Hematopoietic multipotent progenitor cell treated with erythropoietin and hydrocortisone succinate and interleukin-3 and kit ligand, for 4 days (in vitro differentiated cells): ENCODE measurements at regions not wholly inside any gene's neighbourhood (a gene's known extent, or its start where the extent isn't known, plus 50 kb on each side); places are given as distances from the start of the nearest gene placed in this dataset.

Experiments used
- DNase-seq: peaks from one replicate; pipeline ENCODE4 v3.0.0-alpha.2; 2015

- DNase-seq = no peak
Measured at GRCh38 chr5:159422910-159423309, 92.6 kb upstream of the IL12B start.

- no peak for DNase-seq
Measured at GRCh38 chr5:159424123-159424522, 93.8 kb upstream of the IL12B start.

DNA sequence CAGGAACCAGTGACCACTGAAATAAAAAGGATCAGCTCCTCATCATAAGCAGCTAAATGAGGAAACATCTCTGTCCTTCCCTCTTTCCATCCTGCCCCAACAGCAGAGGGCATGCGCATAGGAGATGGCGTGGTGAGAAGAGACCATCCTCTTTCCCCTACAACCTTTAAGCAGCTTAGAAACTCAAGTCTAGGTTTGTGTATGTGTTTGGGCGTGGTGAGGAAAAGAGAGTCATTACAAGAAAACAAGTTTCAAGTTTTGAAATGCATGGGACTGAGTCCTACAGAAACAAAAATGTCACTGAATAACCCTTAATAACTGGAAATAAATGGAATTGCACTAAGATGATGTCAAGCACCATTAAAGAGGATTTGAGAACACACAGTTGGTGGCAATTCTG lies 96.4 kb upstream of the IL12B start:
- no peak for DNase-seq

DNA sequence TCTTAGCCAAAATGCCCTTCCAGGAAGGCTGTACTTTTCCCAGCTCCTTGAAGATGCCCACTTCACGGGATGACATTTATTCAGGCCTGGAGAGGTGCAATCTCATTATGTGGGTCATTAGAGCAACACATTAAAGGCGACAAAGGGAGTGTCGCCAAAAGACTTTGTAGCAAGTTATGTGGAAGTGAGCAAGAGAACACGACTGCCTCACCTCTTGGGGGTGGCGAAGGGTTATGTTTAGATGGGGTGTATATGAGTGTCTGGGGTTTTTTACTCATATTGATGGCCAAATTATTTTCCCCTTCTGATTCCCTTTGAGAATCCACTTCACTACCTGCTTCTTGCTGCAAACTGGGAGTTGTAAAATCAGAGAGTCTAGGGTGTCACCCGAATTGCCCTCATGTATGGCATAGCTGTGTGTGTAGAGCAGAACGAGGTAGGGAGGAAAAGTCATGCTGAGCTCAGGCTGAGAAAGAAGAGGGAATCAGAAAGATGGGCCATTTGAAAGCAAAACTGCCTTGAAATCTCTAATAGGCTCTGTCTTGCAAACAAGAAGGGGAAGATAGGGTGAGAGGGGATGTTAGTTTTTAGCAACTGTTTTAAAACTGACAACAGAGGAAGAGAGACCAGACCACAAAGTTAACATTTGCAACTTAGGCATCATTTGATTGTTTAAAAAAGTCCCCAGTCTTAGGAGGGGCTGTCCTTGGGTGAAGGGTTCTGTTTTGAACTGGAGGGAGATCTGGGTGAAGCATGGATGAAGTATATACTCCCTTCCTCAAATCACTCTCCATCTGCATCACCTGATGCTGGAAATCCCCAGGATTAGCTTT lies 97.1 kb upstream of the IL12B start:
- DNase-seq = peak; percentile 7

DNA sequence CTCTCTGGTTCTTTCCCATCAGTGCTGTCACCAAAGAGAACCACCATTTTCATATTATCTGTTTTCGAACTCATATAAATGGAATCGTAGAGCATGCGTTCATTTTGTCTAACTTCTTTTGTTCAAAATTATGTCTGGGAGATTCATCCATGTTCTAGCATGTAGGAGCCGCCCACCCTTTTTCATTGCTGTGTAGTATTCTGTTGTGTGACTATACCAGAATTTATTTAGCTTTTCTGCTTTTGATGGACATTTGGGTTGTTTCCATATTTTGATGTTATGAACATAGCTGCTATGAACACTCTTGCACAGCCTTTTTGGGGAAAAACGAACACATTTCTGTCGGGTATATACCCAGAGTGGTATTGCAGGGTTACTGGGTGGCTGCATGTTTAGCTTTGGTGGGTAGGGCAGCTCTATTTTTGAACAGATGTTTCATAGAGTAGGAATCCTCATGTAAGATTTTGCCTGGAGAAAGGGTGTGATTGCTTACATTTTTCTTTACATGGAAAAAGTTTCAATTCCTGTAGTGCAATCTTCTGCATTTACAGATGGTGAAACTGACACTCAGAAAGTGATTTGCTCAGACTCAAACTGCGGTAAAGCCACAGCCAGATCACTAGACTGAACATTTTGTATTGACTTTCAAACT lies 100.2 kb upstream of the IL12B start:
- DNase-seq = no peak

- no peak for DNase-seq
Measured at GRCh38 chr5:159435855-159436254, 105.6 kb upstream of the IL12B start.

DNA sequence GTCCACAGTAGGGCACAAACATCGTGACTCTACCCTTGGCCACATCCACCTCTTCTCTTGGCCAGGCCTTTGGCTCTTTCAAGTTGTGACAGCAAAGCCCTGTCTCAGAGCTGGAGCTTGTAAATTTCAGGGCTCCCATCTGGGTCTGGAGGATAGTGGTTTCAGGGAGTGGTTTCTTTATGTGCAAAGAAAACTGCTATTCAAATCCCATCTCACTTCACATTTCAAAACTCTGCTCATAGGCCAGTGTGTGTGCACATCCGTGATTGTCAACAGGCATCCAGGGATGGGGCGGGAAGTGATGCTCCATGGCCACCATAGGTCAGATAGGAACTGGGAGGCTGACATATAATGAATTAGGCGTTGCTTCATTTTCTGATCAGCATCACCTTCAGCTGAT lies 107.8 kb upstream of the IL12B start:
- DNase-seq = no peak

DNA sequence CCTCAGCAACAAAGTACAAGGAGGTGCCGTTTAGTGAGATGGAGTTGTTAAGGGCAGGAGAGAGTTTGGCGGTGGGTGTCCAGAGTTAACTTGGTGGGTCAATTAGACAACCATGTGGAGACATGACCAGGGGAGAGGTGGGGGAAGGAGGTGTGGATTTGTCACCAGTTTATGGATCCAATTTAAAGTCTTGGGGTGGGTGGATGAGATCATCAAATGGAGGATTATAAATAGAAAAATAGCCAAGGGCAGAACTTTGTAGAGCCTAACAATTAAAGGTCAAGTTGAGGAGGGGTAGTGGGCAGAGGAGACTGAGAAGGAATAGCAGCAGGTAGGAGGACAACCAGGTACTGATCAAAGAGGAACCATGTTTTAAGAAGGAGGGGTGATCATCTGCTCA lies 108.7 kb upstream of the IL12B start:
- DNase-seq = no peak

GRCh38 chr5:159440235-159440634 lies 109.9 kb upstream of the IL12B start:
- DNase-seq = no peak

GRCh38 chr5:159440968-159441367 lies 110.7 kb upstream of the IL12B start:
- DNase-seq = no peak

DNA sequence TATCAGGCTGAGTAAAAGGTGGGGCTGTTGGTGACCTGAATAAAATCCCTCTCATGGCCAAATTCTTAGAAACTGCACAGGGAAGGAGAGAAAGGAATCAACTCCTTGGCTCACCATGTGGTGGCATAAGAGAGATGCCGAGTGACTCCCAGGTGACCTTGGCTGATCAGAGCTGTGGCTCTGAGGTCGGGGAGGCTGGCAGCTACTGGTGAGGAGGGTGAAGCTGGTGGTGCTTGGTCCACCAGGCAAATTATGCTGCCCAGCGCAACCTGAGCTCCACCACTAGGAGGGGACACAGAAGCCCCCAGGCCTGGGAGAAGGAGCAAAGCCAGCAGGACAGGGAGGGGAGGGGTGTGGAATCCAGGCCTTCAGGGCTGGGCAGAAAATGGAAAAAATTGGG lies 111.2 kb upstream of the IL12B start:
- DNase-seq = peak; percentile 31

- DNase-seq = no peak
Measured at GRCh38 chr5:159442206-159442850, 112.0 kb upstream of the IL12B start.

- peak; percentile 53 for DNase-seq
Measured at GRCh38 chr5:159444441-159445082, 114.3 kb upstream of the IL12B start.

GRCh38 chr5:159447116-159447515 lies 116.8 kb upstream of the IL12B start:
- no peak for DNase-seq

DNA sequence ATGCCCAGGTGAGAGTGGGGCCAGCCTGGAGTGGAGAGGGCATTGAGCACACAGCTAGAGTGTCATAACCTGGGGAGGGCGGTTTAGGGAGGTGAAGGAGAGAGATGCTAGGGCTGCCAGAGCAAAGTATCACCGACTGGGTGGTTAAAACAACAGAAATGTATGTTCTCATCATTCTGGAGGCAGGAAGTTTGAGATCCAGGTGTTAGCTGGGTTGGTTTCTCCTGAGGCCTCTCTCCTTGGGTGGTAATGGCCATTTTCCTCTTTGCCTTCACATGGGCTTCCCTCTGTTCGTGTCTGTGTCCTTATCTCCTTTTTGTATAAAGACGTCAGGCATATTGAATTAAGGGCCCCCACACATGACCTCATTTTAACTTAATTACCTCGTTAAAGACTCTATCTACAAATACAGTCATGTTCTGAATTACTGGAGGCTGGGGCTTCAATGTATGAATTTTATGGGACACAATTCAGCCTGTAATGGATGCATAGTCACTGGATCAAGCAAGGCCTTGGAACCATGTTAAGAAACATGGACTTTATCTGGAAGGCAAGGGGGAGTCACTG lies 118.6 kb upstream of the IL12B start:
- no peak for DNase-seq

DNA sequence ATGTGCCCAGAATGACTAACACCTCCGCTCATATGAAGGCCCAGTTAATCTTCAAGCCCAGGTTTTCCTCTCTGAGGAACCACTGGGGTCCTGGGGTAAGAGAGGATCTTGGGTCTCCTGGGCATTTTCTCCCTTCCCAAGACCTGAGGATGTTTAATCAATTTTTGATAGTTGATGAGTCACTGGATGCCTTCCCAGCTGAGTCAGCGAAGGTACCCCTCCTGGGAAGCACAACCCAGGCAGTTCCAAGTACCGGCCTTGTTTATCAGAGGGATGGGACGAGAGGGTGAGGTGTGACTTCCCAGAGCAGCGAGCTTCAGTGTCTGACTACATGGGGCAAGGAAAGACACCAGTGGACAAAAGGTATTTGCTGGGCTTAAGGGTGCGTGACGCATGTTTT lies 119.6 kb upstream of the IL12B start:
- no peak for DNase-seq

DNA sequence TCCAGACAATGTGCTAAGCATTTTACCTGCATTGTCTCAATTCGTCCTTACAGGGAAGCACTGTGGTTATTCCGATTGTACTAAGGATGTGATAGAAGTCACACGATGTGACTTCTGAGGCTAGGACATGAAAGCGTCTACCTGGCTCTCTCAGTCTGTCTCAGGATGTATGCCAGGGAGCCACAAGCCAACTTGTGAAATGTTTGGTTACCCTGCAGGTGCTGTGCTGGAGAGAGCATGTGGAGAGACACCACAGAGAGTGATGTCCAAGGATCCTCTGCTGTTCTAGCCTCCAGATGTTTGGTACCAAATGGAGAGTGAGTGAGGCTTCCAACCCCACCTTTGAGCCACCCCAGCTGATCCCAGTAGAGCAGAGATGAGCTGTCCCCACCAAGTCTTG lies 120.1 kb upstream of the IL12B start:
- no peak for DNase-seq

- DNase-seq = no peak
Measured at GRCh38 chr5:159451197-159452052, 121.1 kb upstream of the IL12B start.

DNA sequence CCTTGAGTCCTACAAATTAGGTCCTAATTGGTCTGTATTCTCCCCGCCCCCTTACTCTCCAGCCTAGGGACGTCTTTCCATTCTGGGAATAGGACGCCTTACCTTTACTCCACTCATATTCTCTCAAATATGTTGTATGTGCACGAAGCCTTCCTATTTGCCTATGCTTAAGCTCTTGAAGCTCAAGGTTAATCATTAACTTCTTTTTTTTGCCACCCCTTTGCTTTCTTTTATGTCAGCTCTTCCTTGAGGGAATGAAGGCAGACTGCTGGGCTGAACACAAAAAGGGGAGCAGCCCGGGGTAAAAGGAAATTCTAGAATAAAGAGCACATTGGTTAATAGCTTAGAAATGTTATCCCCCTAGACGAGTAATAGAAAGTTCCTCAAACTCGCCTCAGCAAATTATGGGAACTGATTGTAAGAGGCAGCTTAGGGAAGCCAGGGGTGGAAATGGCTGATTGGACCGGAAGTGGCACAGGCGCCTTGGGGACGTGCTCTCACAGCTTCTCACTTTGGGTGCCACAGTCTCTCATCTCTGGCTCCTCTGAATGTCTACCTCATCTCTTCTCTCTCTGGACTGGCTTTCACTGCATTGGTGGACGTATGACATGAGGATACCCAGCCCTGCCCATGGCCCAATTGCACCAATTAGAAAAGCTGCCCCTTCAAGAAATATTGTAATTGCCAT lies 122.3 kb upstream of the IL12B start:
- DNase-seq = no peak

DNA sequence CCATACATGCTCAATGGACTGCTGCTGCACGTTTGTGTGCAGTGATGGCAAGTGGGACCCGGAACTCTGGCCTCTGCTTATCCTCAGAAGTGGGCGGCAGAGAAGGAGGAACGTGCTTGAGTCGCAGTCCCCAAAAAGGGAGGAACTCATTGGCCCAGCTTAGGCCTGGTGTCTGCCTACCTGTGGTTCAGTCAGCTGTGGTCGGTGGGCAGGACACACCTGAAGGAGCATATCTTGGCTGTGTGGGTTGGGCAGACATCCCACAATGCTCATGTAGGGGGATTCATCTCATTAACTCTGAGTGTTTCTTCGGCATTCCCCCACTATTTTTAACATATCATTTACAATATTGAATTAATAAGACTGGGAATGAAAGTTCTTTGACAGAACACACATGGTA lies 122.9 kb upstream of the IL12B start:
- no peak for DNase-seq

DNA sequence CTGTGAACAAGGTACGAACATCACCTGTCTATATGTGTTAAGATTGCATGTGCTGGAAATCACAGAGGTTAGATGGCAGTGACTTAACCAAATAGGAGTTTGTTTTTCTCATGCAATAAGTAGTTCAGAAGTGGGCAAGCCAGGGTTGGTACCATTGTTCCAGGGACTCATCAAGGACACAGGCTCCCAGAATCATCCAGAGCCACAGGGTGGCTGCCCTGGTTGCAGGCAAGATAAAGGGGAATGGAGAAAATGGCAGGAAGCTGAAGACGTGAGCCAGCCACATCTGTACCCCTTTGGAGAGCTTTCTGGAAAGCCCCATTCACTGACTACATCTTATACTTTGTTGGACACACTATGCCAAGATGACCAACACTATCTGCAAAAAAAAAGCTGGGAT lies 126.0 kb upstream of the IL12B start:
- no peak for DNase-seq
